Thyroid gland (tissue), 4 donors: ENCODE measurements at regions not wholly inside any gene's neighbourhood (a gene's known extent, or its start where the extent isn't known, plus 50 kb on each side); places are given as distances from the start of the nearest gene placed in this dataset.

Experiments
- DNase-seq, 2 donors: peaks; one replicate each; pipeline ENCODE4 v3.0.0-alpha.2; 2019
- H3K27ac ChIP-seq, 3 donors: fragments of 200-600 bp; sonication (generic); 1 replicate in 2 of 3; 2 replicates in 1 of 3; pipeline ENCODE4 v1.5.1; 2016 to 2019; ENCODE audit warnings: mild to moderate bottlenecking in 1 of 3, moderate library complexity in 1 of 3
- H3K27me3 ChIP-seq: fragments of 200-600 bp; sonication (generic); one replicate; pipeline ENCODE4 v1.5.1; 2019
- H3K36me3 ChIP-seq, 2 donors: fragments of 200-600 bp; sonication (generic); one replicate each; pipeline ENCODE4 v1.5.1; 2016 to 2019
- H3K4me1 ChIP-seq, 2 donors: fragments of 200-600 bp; sonication (generic); one replicate each; pipeline ENCODE4 v1.5.1; 2017 to 2019
- H3K4me3 ChIP-seq, 3 donors: fragments of 200-600 bp; sonication (generic); replicated peaks in 1 of 3; 1 replicate in 2 of 3; 2 replicates in 1 of 3; pipeline ENCODE4 v1.5.1; 2016; ENCODE audit warnings: mild to moderate bottlenecking in 1 of 3
- H3K9me3 ChIP-seq: fragments of 200-600 bp; sonication (generic); one replicate; pipeline ENCODE4 v1.5.1; 2017
- POLR2A ChIP-seq, 2 donors: fragments of 450-650 bp; IDR thresholded peaks; one replicate each; pipeline ENCODE4 v1.6.1; 2017; ENCODE audit warnings: antibody characterized with exemption in 2 of 2, mild to moderate bottlenecking in 2 of 2, moderate library complexity in 1 of 2
- WGBS, 2 donors: methylation state at CpG; one replicate each; pipeline ENCODE4 v1.1.5; 2017; 5-methylcytosine and 5-hydroxymethylcytosine counted together
- intact Hi-C: fragments of 100-400 bp; cut with DNase I; formaldehyde crosslinking; loops from one replicate; pipeline ENCODE4 v1.15.1; 2023
- TF ChIP-seq, protein P1 (sequence below), 6 experiments: fragments of 200-600 bp in 3 of 6; fragments of 450-650 bp in 3 of 6; sonication (generic) in 3 of 6; IDR thresholded peaks; one replicate each; pipeline ENCODE4 v1.5.1; 2016 to 2019; ENCODE audit warnings: antibody characterized with exemption in 6 of 6, mild to moderate bottlenecking in 2 of 6, inconsistent platforms in 1 of 6, moderate library complexity in 1 of 6

DNA sequence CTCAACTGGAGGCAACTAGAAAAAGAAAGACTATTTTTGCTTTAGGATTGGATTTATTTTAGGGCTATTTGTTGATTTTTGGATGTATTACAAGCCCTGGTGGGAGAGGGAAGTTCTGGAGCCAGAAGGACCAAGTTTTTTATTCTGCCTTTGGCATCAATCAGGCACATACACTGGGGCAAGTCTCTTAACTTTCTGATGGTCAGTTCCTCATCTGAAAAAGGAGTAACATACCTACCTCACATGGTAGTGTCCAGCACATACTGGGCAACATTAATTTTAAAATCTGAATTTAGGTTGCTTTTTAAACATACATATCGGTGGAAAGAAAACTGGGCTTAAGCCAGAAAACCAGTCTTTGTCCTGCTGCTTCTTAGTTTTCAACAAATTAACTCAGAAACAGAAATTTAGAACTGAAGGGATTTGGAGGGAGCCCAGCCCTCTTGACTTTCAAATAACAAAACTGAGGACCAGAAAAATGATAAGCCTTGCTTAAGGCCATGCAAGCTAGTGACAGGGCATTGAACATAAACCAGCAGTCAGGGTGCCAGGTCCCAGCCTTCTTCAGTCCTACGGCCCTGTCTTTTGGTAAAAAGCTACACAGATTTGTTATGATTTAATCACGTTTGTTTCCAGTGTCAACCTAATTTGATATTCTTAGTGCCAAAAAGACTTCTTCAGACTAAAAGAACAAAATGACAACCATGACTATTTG is 90.2 kb upstream of the SLC38A2 start:
- DNase-seq, result no peak
- Histone ChIP-seq H3K27me3 (no peaks in the 10 kb centered on the region), H3K36me3 (no peaks in the 10 kb centered on the region), H3K4me1 (peaks cover 18 to 20% of the 10 kb centered on the region in 2 donors), H3K4me3 (no peak overlapping the region), H3K27ac (peak overlapping the region; percentile 2 to 72 (median 32)), H3K9me3 (no peaks in the 10 kb centered on the region)
- 45 to 50% methylated on average over 3 of the region's 3 CpGs for WGBS, 2 donors
- intact Hi-C loops, result no loop called here
- no peak for TF ChIP-seq POLR2A (IDR thresholded peaks at IDR 0.05)
- TF ChIP-seq, protein P1, sequence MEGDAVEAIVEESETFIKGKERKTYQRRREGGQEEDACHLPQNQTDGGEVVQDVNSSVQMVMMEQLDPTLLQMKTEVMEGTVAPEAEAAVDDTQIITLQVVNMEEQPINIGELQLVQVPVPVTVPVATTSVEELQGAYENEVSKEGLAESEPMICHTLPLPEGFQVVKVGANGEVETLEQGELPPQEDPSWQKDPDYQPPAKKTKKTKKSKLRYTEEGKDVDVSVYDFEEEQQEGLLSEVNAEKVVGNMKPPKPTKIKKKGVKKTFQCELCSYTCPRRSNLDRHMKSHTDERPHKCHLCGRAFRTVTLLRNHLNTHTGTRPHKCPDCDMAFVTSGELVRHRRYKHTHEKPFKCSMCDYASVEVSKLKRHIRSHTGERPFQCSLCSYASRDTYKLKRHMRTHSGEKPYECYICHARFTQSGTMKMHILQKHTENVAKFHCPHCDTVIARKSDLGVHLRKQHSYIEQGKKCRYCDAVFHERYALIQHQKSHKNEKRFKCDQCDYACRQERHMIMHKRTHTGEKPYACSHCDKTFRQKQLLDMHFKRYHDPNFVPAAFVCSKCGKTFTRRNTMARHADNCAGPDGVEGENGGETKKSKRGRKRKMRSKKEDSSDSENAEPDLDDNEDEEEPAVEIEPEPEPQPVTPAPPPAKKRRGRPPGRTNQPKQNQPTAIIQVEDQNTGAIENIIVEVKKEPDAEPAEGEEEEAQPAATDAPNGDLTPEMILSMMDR (IDR thresholded peaks at IDR 0.05), result no peak

DNA sequence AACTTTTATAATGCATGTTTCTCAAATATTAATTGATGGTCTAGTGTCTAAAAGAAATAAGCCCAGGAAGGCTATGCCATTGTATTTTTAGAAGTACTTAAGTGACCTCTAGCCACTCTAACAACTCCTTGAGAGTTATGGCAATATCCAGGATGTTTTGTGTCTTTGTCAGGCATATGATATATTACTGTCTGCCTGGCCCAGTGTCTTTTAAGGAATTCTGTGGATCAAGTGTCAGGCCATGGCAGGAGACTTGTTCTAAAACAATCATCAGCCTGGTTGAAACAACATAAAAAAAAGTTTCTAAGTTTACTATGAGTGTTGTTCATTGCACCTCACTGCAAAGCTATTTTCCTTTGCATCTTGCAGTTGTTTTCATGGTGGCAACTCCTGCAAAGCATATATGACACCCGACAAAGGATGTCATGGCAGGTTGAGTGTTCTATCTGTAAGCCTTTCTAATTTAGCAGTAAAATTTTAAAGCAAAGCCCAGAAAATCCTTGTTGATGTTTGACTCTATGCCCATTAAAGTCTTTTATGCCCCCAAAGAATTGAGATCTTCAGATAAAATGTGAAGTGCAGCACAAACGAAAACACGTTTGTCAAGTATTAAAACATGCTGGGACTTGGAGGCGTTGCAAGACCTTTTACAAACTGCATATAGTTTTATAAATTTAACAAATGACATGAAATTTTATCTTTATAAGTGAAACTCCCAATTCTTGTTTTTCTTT is 89.5 kb upstream of the SLC38A2 start:
- intact Hi-C loops, result no loop called here
- TF ChIP-seq, protein P1 (IDR thresholded peaks at IDR 0.05), result no peak
- no peak for TF ChIP-seq POLR2A (IDR thresholded peaks at IDR 0.05)
- H3K4me3 ChIP-seq, result no peak overlapping the region
- 33 to 35% methylated on average over 4 of the region's 4 CpGs for WGBS, 2 donors
- H3K36me3 ChIP-seq, result no peaks in the 10 kb centered on the region
- no peaks in the 10 kb centered on the region for H3K27me3 ChIP-seq
- no peak for DNase-seq
- no peaks in the 10 kb centered on the region for H3K9me3 ChIP-seq
- peaks cover 18 to 20% of the 10 kb centered on the region in 2 donors for H3K4me1 ChIP-seq
- peak overlapping the region; percentile 2 to 72 (median 32) for H3K27ac ChIP-seq

DNA sequence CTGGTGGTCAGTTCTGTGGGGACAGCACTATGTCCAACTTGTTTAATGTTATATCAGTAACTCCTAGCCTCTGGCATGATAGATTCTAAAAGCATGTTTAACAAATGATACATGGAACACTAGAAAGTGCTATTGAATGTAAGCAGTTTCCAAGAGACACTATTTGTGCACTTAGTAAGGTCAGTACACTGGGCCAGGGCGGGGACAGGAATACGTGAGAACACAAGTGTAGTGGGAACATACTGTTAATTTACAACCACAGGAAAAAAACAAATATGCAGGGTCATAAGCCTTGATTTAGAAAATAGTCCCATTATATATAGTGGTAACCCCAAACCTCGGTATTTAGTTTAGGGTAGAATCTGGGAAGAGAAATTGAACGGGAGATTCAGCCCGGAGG is 88.9 kb upstream of the SLC38A2 start:
- H3K27ac ChIP-seq, result peak overlapping the region in 1 of 3 donors; percentile 72
- peaks cover 18 to 24% of the 10 kb centered on the region in 2 donors for H3K4me1 ChIP-seq
- intact Hi-C loops, result no loop called here
- DNase-seq, result peak in 1 of 2 donors; percentile 8
- no peaks in the 10 kb centered on the region for H3K27me3 ChIP-seq
- H3K36me3 ChIP-seq, result no peaks in the 10 kb centered on the region
- H3K9me3 ChIP-seq, result no peaks in the 10 kb centered on the region
- WGBS, 2 donors, result 78 to 85% methylated on average over 5 of the region's 5 CpGs
- H3K4me3 ChIP-seq, result no peak overlapping the region
- TF ChIP-seq, protein P1 (IDR thresholded peaks at IDR 0.05), result no peak
- no peak for TF ChIP-seq POLR2A (IDR thresholded peaks at IDR 0.05)

DNA sequence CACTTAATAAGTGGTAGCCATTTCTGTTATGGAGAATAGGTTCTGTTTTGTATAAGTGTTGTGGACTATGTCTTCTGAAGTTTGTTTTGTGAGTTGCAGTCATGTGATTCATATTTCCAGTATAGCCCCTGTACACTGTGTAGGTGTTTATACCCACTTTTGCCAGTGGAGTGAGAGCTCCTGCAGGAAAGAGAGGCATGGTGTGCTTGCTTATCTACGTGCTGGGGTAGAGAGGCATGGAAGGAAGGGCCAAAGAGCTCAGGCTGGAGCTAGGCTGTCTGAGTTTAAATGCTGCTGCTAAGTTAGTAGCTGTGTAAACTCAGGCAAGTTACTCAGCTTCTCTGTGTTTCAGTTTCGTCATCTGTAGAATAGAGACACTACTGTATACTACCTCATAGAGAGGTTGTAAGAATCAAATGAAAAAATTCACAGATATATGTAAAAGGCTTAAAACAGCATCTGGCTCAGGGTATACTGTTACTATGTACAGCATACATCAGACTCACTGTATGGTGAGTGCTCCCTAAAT is 88.2 kb upstream of the SLC38A2 start:
- intact Hi-C loops, result no loop called here
- no peak for TF ChIP-seq POLR2A (IDR thresholded peaks at IDR 0.05)
- TF ChIP-seq, protein P1 (IDR thresholded peaks at IDR 0.05), result no peak
- H3K27me3 ChIP-seq, result no peaks in the 10 kb centered on the region
- no peaks in the 10 kb centered on the region for H3K36me3 ChIP-seq
- H3K4me3 ChIP-seq, result no peak overlapping the region
- no peaks in the 10 kb centered on the region for H3K9me3 ChIP-seq
- 90 to 93% methylated on average over 2 of the region's 2 CpGs for WGBS, 2 donors
- H3K27ac ChIP-seq, result peak overlapping the region in 1 of 3 donors; percentile 72
- peaks cover 23 to 31% of the 10 kb centered on the region in 2 donors for H3K4me1 ChIP-seq
- no peak for DNase-seq
